K562 (cell line): ENCODE measurements at regions not wholly inside any gene's neighbourhood (a gene's known extent, or its start where the extent isn't known, plus 50 kb on each side); places are given as distances from the start of the nearest gene placed in this dataset.

Experiments used
- BACH1 ChIP-seq: fragments of 200-800 bp; sonication (Bioruptor generic); IDR thresholded peaks from 2 replicates; pipeline ENCODE4 v1.6.1; 2016; ENCODE audit warnings: missing genetic modification characterization, missing compliant biosample characterization
- NFXL1 ChIP-seq: fragments of 450-650 bp; formaldehyde crosslinking; IDR thresholded peaks from 2 replicates; pipeline ENCODE4 v1.4.0; 2021; ENCODE audit warnings: mild to moderate bottlenecking
- POLR2A ChIP-seq: fragments of 450-650 bp; conservative IDR thresholded peaks from 2 replicates; pipeline ENCODE4 v1.6.1; 2016
- ZNF778 ChIP-seq: fragments of 450-650 bp; formaldehyde crosslinking; IDR thresholded peaks from 2 replicates; pipeline ENCODE4 v1.4.0; 2020; ENCODE audit warnings: mild to moderate bottlenecking, moderate library complexity

- TF ChIP-seq POLR2A (no peak), ZNF778 (no peak), BACH1 (tag) (no peak), NFXL1 (CRISPR knock-in tag) (no peak)
These were observed 480.9 kb upstream of the TMEM132C start for GRCh38 chr12:127785986-127786590.
